H9 (cell line): ENCODE measurements at regions not wholly inside any gene's neighbourhood (a gene's known extent, or its start where the extent isn't known, plus 50 kb on each side); places are given as distances from the start of the nearest gene placed in this dataset.

ENCODE experiments used
- DNase-seq: peaks from one replicate; pipeline ENCODE4 v3.0.0-alpha.2; 2017
- H2AFZ ChIP-seq: one replicate; pipeline ENCODE4 v1.6.1; 2013; ENCODE audit warnings: mild to moderate bottlenecking, low read length, control low read depth, moderate library complexity
- H2AK5ac ChIP-seq: 2 replicates; pipeline ENCODE4 v1.6.1; 2013; ENCODE audit warnings: low read length, control low read depth, mixed read lengths; ENCODE audit not compliant: insufficient read length
- H2BK120ac ChIP-seq: one replicate; pipeline ENCODE4 v1.6.1; 2013; ENCODE audit warnings: low read depth, mild to moderate bottlenecking, low read length, control low read depth, inconsistent platforms; ENCODE audit not compliant: poor library complexity, severe bottlenecking
- H2BK12ac ChIP-seq: 2 replicates; pipeline ENCODE4 v1.6.1; 2013; ENCODE audit warnings: low read length, control low read depth, mixed read lengths, low read depth; ENCODE audit not compliant: insufficient read length
- H2BK15ac ChIP-seq: 2 replicates; pipeline ENCODE4 v1.6.1; 2013; ENCODE audit warnings: low read depth, low read length, control low read depth
- H2BK20ac ChIP-seq: one replicate; pipeline ENCODE4 v1.6.1; 2013; ENCODE audit warnings: low read depth, mild to moderate bottlenecking, low read length, control low read depth, inconsistent platforms; ENCODE audit not compliant: poor library complexity, severe bottlenecking
- H2BK5ac ChIP-seq: 2 replicates; pipeline ENCODE4 v1.6.1; 2013; ENCODE audit warnings: low read length, control low read depth, mixed read lengths; ENCODE audit not compliant: insufficient read length
- H3K14ac ChIP-seq: 2 replicates; pipeline ENCODE4 v1.6.1; 2013; ENCODE audit warnings: low read length, control low read depth; ENCODE audit not compliant: insufficient read depth
- H3K18ac ChIP-seq: 2 replicates; pipeline ENCODE4 v1.6.1; 2013; ENCODE audit warnings: low read depth, mild to moderate bottlenecking, mixed read lengths, low read length, control low read depth; ENCODE audit not compliant: insufficient read length
- H3K23ac ChIP-seq: 2 replicates; pipeline ENCODE4 v1.6.1; 2013; ENCODE audit warnings: low read length, control low read depth, mixed read lengths, low read depth; ENCODE audit not compliant: insufficient read length
- H3K23me2 ChIP-seq: 2 replicates; pipeline ENCODE4 v1.6.1; 2013; ENCODE audit warnings: low read depth, mild to moderate bottlenecking, mixed read lengths, low read length, control low read depth; ENCODE audit not compliant: insufficient read length, poor library complexity, severe bottlenecking
- H3K27ac ChIP-seq: 2 replicates; pipeline ENCODE4 v1.5.1; 2013; ENCODE audit warnings: low read length, control low read depth, mixed read lengths, low read depth; ENCODE audit not compliant: insufficient read length
- H3K27me3 ChIP-seq: 2 replicates; pipeline ENCODE4 v1.6.1; 2013; ENCODE audit warnings: low read length, control low read depth, inconsistent platforms; ENCODE audit not compliant: insufficient read depth
- H3K4ac ChIP-seq: 2 replicates; pipeline ENCODE4 v1.6.1; 2013; ENCODE audit warnings: low read depth, mild to moderate bottlenecking, control low read depth, inconsistent platforms, low read length, moderate library complexity
- H3K4me1 ChIP-seq: 2 replicates; pipeline ENCODE4 v1.6.1; 2013; ENCODE audit warnings: low read length, control low read depth, inconsistent platforms; ENCODE audit not compliant: insufficient read depth
- H3K4me2 ChIP-seq: 2 replicates; pipeline ENCODE4 v1.6.1; 2013; ENCODE audit warnings: low read length, control low read depth, mixed read lengths; ENCODE audit not compliant: insufficient read length, insufficient read depth
- H3K56ac ChIP-seq: 2 replicates; pipeline ENCODE4 v1.6.1; 2013; ENCODE audit warnings: low read depth, mild to moderate bottlenecking, mixed read lengths, low read length, control low read depth; ENCODE audit not compliant: insufficient read length
- H3K79me1 ChIP-seq: 2 replicates; pipeline ENCODE4 v1.6.1; 2013; ENCODE audit warnings: low read depth, mild to moderate bottlenecking, moderate library complexity, low read length, control low read depth, inconsistent platforms; ENCODE audit not compliant: insufficient read depth, poor library complexity, severe bottlenecking
- H3K79me2 ChIP-seq: 2 replicates; pipeline ENCODE4 v1.6.1; 2013; ENCODE audit warnings: low read length, control low read depth, inconsistent platforms; ENCODE audit not compliant: insufficient read depth
- H3K9ac ChIP-seq: 2 replicates; pipeline ENCODE4 v1.6.1; 2013; ENCODE audit warnings: low read length, control low read depth, mixed read lengths; ENCODE audit not compliant: insufficient read length; ENCODE audit errors: extremely low read depth
- H3K9me3 ChIP-seq: one replicate; pipeline ENCODE4 v1.6.1; 2013; ENCODE audit warnings: low read depth, low read length, inconsistent platforms; ENCODE audit not compliant: control insufficient read depth
- H3T11ph ChIP-seq: one replicate; pipeline ENCODE4 v1.6.1; 2013; ENCODE audit warnings: mild to moderate bottlenecking, low read length, control low read depth, inconsistent platforms
- H4K20me1 ChIP-seq: one replicate; pipeline ENCODE4 v1.6.1; 2013; ENCODE audit not compliant: control insufficient read depth, insufficient read length, insufficient read depth
- H4K5ac ChIP-seq: 2 replicates; pipeline ENCODE4 v1.6.1; 2013; ENCODE audit warnings: low read depth, mild to moderate bottlenecking, mixed read lengths, low read length, control low read depth; ENCODE audit not compliant: insufficient read length
- H4K8ac ChIP-seq: replicated peaks from 2 replicates; pipeline ENCODE4 v1.6.1; 2013; ENCODE audit warnings: low read length, control low read depth, mixed read lengths, low read depth; ENCODE audit not compliant: insufficient read length
- H4K91ac ChIP-seq: 2 replicates; pipeline ENCODE4 v1.6.1; 2013; ENCODE audit warnings: low read depth, mild to moderate bottlenecking, moderate library complexity, mixed read lengths, low read length, control low read depth; ENCODE audit not compliant: insufficient read length
- H3K27ac Mint-ChIP-seq, 3 experiments: 2 replicates in 2 of 3; 3 replicates in 1 of 3; pipeline ENCODE4 v1.8.0; 2020 to 2021; ENCODE audit warnings: mixed read lengths in 3 of 3, mild to moderate bottlenecking in 1 of 3, moderate library complexity in 1 of 3
- H3K27me3 Mint-ChIP-seq: 2 replicates; pipeline ENCODE4 v1.8.0; 2021; ENCODE audit warnings: low read depth, mild to moderate bottlenecking, moderate library complexity, mixed read lengths
- H3K36me3 Mint-ChIP-seq, 3 experiments: 2 replicates in 2 of 3; 3 replicates in 1 of 3; pipeline ENCODE4 v1.8.0; 2020 to 2021; ENCODE audit warnings: low read depth in 3 of 3, mixed read lengths in 3 of 3; ENCODE audit not compliant: insufficient read depth in 1 of 3
- H3K4me1 Mint-ChIP-seq, 2 experiments: 2 replicates each; pipeline ENCODE4 v1.8.0; 2020; ENCODE audit warnings: mixed read lengths in 2 of 2
- H3K4me3 Mint-ChIP-seq, 2 experiments: 2 replicates in 1 of 2; 3 replicates in 1 of 2; pipeline ENCODE4 v1.8.0; 2020 to 2021; ENCODE audit warnings: mild to moderate bottlenecking in 2 of 2, mixed read lengths in 2 of 2, moderate library complexity in 1 of 2
- H3K9me3 Mint-ChIP-seq, 2 experiments: 2 replicates in 1 of 2; 3 replicates in 1 of 2; pipeline ENCODE4 v1.8.0; 2020; ENCODE audit warnings: mild to moderate bottlenecking in 2 of 2, mixed read lengths in 2 of 2, moderate library complexity in 1 of 2
- CTCF ChIP-seq: fragments of 200-600 bp; sonication (generic); conservative IDR thresholded peaks from 3 replicates; pipeline ENCODE4 v1.8.0; 2021; ENCODE audit warnings: antibody characterized with exemption, mild to moderate bottlenecking
- WGBS: extraction: QIAGEN DNeasy Blood & Tissue Kit; methylation state at CpG from one replicate; pipeline ENCODE4 v1.1.7; 2013; ENCODE audit warnings: missing lambda C conversion rate, low lambda C conversion rate, mixed read lengths; ENCODE audit not compliant: insufficient read length; ENCODE audit errors: extremely low coverage; 5-methylcytosine and 5-hydroxymethylcytosine counted together

DNA sequence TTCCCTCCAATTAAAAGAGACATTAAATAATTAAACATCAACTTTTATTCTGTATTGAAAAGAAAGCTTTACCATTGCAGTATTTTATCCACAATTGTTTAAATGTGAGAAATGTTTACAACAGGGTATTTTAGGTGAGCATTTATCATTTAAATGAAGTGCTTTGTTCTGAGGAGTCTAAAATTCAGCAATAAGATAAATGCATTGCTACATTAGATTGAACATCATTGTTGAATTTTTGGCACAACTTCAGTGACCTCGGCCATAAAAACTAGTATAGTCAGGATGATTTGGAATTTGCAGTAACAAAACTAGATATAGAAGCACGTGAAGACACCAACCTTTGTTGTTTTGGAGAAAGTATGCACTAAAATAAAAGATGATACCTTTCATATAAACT, 692.9 kb downstream of the USP25 start:
- Mint-ChIP-seq H3K9me3 (no peaks in the 10 kb centered on the region; a peak in 1 of 5 replicates), H3K27me3 (no peaks in the 10 kb centered on the region), H3K4me3 (no peak overlapping the region), H3K27ac (no peak overlapping the region), H3K36me3 (no peaks in the 10 kb centered on the region), H3K4me1 (no peaks in the 10 kb centered on the region)
- no peak overlapping the region for H2AK5ac ChIP-seq
- TF ChIP-seq CTCF: no peak
- H3K23ac ChIP-seq: no peak overlapping the region
- no peak overlapping the region for H2BK20ac ChIP-seq
- H3K4me2 ChIP-seq: no peak overlapping the region
- no peak overlapping the region for H3K27ac ChIP-seq
- H3K79me2 ChIP-seq: no peaks in the 10 kb centered on the region
- H3K23me2 ChIP-seq: no peaks in the 10 kb centered on the region
- no CpG with 5 or more reads among the region's 2 CpGs for whole genome bisulfite sequencing
- H2BK12ac ChIP-seq: no peak overlapping the region
- no peak overlapping the region for H4K8ac ChIP-seq
- no peaks in the 10 kb centered on the region for H3K79me1 ChIP-seq
- H4K91ac ChIP-seq: no peak overlapping the region
- no peak overlapping the region for H4K5ac ChIP-seq
- no peaks in the 10 kb centered on the region for H3K4me1 ChIP-seq
- H2BK120ac ChIP-seq: no peak overlapping the region
- no peak for DNase-seq
- no peak overlapping the region for H3K4ac ChIP-seq
- H3K9ac ChIP-seq: no peak overlapping the region
- no peaks in the 10 kb centered on the region for H4K20me1 ChIP-seq
- H3K27me3 ChIP-seq: no peaks in the 10 kb centered on the region
- no peak overlapping the region for H3K56ac ChIP-seq
- no peak overlapping the region for H2BK15ac ChIP-seq
- H3K18ac ChIP-seq: no peak overlapping the region
- no peak overlapping the region for H3T11ph ChIP-seq
- no peaks in the 10 kb centered on the region for H3K9me3 ChIP-seq
- no peak overlapping the region for H3K14ac ChIP-seq
- H2BK5ac ChIP-seq: no peak overlapping the region
- no peak overlapping the region for H2AFZ ChIP-seq
